Fibroblast of the aortic adventitia (primary cell): ENCODE measurements at regions not wholly inside any gene's neighbourhood (a gene's known extent, or its start where the extent isn't known, plus 50 kb on each side); places are given as distances from the start of the nearest gene placed in this dataset.

Experiments used
- DNase-seq: peaks from one replicate; pipeline ENCODE4 v3.0.0-alpha.2; 2010; ENCODE audit warnings: low read depth
- H3K4me3 ChIP-seq: 2 replicates; pipeline ENCODE4 v1.5.1; 2011; ENCODE audit warnings: low read depth, mild to moderate bottlenecking, control low read depth, low read length, moderate library complexity
- TF ChIP-seq, protein P1 (sequence below): IDR thresholded peaks from 2 replicates; pipeline ENCODE4 v1.5.1; 2011; ENCODE audit warnings: mild to moderate bottlenecking, low read length, control low read depth, inconsistent platforms; ENCODE audit not compliant: insufficient read depth

- TF ChIP-seq, protein P1, sequence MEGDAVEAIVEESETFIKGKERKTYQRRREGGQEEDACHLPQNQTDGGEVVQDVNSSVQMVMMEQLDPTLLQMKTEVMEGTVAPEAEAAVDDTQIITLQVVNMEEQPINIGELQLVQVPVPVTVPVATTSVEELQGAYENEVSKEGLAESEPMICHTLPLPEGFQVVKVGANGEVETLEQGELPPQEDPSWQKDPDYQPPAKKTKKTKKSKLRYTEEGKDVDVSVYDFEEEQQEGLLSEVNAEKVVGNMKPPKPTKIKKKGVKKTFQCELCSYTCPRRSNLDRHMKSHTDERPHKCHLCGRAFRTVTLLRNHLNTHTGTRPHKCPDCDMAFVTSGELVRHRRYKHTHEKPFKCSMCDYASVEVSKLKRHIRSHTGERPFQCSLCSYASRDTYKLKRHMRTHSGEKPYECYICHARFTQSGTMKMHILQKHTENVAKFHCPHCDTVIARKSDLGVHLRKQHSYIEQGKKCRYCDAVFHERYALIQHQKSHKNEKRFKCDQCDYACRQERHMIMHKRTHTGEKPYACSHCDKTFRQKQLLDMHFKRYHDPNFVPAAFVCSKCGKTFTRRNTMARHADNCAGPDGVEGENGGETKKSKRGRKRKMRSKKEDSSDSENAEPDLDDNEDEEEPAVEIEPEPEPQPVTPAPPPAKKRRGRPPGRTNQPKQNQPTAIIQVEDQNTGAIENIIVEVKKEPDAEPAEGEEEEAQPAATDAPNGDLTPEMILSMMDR, result no peak
- no peak for DNase-seq
- H3K4me3 ChIP-seq, result no peak overlapping the region
Observed at GRCh38 chr2:239790313-239790712, 234.8 kb downstream of the NDUFA10 start.

- no peak overlapping the region for H3K4me3 ChIP-seq
- DNase-seq, result no peak
- TF ChIP-seq, protein P1, result no peak
Observed at GRCh38 chr2:239789711-239790110, 235.4 kb downstream of the NDUFA10 start.

- H3K4me3 ChIP-seq, result no peak overlapping the region
- no peak for DNase-seq
- TF ChIP-seq, protein P1, result no peak
Observed at GRCh38 chr2:239788576-239789098, 236.5 kb downstream of the NDUFA10 start.

GRCh38 chr2:239787538-239788050 lies 237.5 kb downstream of the NDUFA10 start:
- no peak overlapping the region for H3K4me3 ChIP-seq

GRCh38 chr2:239786791-239787190 lies 238.4 kb downstream of the NDUFA10 start:
- H3K4me3 ChIP-seq, result no peak overlapping the region
- DNase-seq, result no peak
- TF ChIP-seq, protein P1, result no peak

More at GRCh38 chr2:239787538-239788050, 237.5 kb downstream of the NDUFA10 start:
- DNase-seq, result no peak
- TF ChIP-seq, protein P1, result no peak

GRCh38 chr2:239781454-239781853 lies 243.7 kb downstream of the NDUFA10 start:
- H3K4me3 ChIP-seq, result no peak overlapping the region
- DNase-seq, result no peak
- TF ChIP-seq, protein P1, result no peak
